ENCODE measurements at regions not wholly inside any gene's neighbourhood (a gene's known extent, or its start where the extent isn't known, plus 50 kb on each side); places are given as distances from the start of the nearest gene placed in this dataset.
"Not testable (repeated sequence)": the region's sequence is repeated elsewhere in the genome, so short reads cannot be mapped to it uniquely, and the experiment has no call there.

DNA sequence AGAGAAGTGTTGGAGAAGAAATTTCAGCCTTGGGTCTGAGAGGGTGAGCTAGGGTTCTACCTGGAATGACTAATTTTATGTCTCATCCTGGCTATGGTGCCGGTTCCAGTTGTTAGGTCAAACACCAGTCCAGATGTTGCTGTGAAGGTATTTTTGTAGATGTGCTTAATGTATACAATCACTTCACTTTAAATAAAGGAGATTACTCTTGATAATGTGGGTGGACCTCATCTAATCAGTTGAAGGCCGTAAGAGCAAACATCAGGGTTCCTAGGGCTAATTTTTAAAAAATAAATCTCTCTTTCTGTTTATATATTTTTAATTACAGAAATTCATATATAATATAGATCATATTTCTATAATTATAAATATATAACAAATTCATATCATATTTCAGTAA lies 90.5 kb upstream of the GDNF start:
- CTCF ChIA-PET = interaction anchor here (0.6 kb wide), 1 partner anchor 335 kb away, joined by 3 read pairs; no protein-coding TSS in a partner anchor
- DNase-seq = no peak
- H3K4me3 Mint-ChIP-seq = no peak overlapping the region
- H3K9me3 Mint-ChIP-seq = no peaks in the 10 kb centered on the region
- no peaks in the 10 kb centered on the region for H3K36me3 Mint-ChIP-seq
- POLR2A ChIA-PET = no interaction called here
- no peak overlapping the region for H3K27ac Mint-ChIP-seq
- no peaks in the 10 kb centered on the region for H3K4me1 Mint-ChIP-seq (ENCODE audit: low read depth)
- intact Hi-C loops (cut with micrococcal nuclease) = no loop called here
- no peaks in the 10 kb centered on the region for H3K27me3 Mint-ChIP-seq

DNA sequence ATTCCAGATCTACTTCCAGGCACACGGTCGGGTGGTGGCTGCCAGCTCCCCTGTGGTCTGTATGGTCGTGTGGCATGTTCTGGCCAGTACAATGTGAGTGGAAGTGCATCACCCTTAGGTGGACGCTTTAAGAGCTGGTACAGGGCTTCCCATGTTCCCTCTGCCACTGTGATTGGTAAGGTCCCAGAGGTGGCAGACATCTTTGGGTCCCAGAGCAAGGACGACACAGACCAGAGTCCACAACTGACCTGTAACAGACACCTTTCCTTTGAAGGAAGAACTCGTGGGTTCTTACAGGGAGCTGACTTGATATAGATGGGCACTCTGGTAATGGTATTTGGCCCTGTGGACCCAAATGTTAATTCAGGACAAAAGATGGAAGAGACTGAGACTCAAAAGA lies 90.0 kb upstream of the GDNF start:
- no peak overlapping the region for H3K27ac Mint-ChIP-seq
- H3K4me3 Mint-ChIP-seq = no peak overlapping the region
- POLR2A ChIA-PET = no interaction called here
- H3K9me3 Mint-ChIP-seq = no peaks in the 10 kb centered on the region
- H3K27me3 Mint-ChIP-seq = no peaks in the 10 kb centered on the region
- H3K4me1 Mint-ChIP-seq (ENCODE audit: low read depth) = no peaks in the 10 kb centered on the region
- intact Hi-C loops (cut with micrococcal nuclease) = no loop called here
- CTCF ChIA-PET = interaction anchor here (0.6 kb wide), 1 partner anchor 336 kb away, joined by 3 read pairs; no protein-coding TSS in a partner anchor
- no peak for DNase-seq
- H3K36me3 Mint-ChIP-seq = no peaks in the 10 kb centered on the region

DNA sequence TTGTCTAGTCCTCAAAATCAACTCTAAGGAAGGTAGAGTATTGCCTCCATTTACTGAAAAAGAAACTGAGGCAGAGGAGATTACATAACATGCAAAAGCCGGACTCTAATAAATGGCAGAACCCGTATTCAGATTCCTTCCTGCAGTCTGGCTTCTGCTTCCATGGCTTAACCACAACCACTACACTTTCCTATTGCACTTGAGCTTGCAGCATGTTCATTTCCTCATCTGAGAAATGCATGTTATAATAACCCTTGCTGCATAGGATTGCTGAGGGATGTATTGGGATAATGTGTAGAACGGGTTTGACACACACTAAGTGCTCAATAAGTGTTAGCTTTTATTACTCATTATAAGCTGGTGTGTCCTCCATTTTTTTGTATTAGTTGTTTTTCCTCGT lies 87.9 kb upstream of the GDNF start:
- H3K9me3 Mint-ChIP-seq; H3K4me3 Mint-ChIP-seq; DNase-seq; POLR2A ChIA-PET; H3K4me1 Mint-ChIP-seq (ENCODE audit: low read depth); H3K27me3 Mint-ChIP-seq; intact Hi-C loops (cut with micrococcal nuclease); H3K27ac Mint-ChIP-seq; H3K36me3 Mint-ChIP-seq; CTCF ChIA-PET: not testable (repeated sequence)

DNA sequence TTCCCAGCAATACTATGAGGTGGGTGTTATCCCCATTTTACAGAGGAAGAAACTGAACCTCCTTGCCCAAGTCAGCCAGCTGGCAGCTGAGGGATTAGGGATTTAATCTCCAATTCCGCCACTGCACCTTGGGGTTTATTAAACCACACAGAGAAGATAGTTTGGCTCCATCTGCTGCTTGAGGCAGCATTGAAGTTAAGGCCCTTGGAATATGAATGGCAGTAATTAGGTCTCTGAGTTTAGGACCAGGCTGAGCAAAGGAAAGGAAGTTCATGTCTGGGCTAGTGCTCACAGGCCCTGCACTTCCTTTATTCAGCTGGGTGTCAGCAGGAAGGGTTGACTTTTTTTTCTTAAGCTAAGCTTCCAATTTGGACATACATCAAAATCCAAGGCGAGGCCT lies 86.9 kb upstream of the GDNF start:
- no peaks in the 10 kb centered on the region for H3K36me3 Mint-ChIP-seq
- ChIA-PET CTCF (no interaction called here), POLR2A (no interaction called here)
- no peak for DNase-seq
- no peak overlapping the region for H3K27ac Mint-ChIP-seq
- peaks cover 2% of the 10 kb centered on the region for H3K27me3 Mint-ChIP-seq
- no peak overlapping the region for H3K4me3 Mint-ChIP-seq
- no peaks in the 10 kb centered on the region for H3K9me3 Mint-ChIP-seq
- no peaks in the 10 kb centered on the region for H3K4me1 Mint-ChIP-seq (ENCODE audit: low read depth)
- intact Hi-C loops (cut with micrococcal nuclease) = no loop called here

DNA sequence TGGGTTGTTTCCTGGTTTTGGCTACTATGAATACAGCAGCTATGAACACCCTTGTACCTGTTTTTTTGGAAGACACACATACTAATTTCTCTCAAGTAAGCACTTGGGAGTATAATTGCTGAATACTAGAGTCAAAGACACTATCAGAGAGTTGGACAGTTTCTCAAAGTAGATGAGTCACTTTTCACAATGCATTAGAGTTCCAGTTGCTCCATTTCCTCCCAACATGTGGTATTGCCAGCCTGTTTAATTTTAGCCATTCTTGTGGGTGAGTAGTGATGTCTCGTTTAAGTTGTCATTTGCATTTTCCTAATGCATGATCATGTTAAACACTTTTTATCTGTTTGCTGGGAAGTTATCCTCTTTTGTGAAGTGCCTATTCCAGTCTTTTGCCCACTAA lies 81.6 kb upstream of the GDNF start:
- no peak overlapping the region for H3K4me3 Mint-ChIP-seq
- intact Hi-C loops (cut with micrococcal nuclease) = no loop called here
- CTCF ChIA-PET = no interaction called here
- no peak overlapping the region for H3K27ac Mint-ChIP-seq
- peaks cover 5% of the 10 kb centered on the region for H3K27me3 Mint-ChIP-seq
- no peaks in the 10 kb centered on the region for H3K9me3 Mint-ChIP-seq
- POLR2A ChIA-PET = no interaction called here
- no peaks in the 10 kb centered on the region for H3K4me1 Mint-ChIP-seq (ENCODE audit: low read depth)
- no peak for DNase-seq
- H3K36me3 Mint-ChIP-seq = no peaks in the 10 kb centered on the region

DNA sequence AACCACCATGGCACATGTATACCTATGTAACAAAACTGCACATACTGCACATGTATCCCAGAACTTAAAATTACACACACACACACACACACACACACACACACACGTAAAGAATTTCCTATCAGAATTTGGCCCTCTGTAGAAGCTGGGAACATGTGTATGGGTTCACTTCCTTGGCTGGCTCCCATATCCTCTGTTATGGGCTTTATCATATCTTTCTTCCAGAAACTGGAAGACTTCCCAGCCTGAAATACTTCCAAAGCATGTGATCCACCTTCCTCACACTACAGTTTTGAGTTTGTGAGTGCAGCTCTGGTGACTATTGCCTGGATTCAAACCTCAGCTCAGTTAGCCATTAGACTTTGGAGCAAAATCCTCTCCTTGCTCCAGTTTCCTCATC lies 78.6 kb upstream of the GDNF start:
- peaks cover 5% of the 10 kb centered on the region for H3K27me3 Mint-ChIP-seq
- H3K36me3 Mint-ChIP-seq = no peaks in the 10 kb centered on the region
- DNase-seq = no peak
- H3K4me1 Mint-ChIP-seq (ENCODE audit: low read depth) = no peaks in the 10 kb centered on the region
- ChIA-PET CTCF (no interaction called here), POLR2A (no interaction called here)
- no peak overlapping the region for H3K27ac Mint-ChIP-seq
- H3K4me3 Mint-ChIP-seq = no peak overlapping the region
- H3K9me3 Mint-ChIP-seq = no peaks in the 10 kb centered on the region
- intact Hi-C loops (cut with micrococcal nuclease) = no loop called here

DNA sequence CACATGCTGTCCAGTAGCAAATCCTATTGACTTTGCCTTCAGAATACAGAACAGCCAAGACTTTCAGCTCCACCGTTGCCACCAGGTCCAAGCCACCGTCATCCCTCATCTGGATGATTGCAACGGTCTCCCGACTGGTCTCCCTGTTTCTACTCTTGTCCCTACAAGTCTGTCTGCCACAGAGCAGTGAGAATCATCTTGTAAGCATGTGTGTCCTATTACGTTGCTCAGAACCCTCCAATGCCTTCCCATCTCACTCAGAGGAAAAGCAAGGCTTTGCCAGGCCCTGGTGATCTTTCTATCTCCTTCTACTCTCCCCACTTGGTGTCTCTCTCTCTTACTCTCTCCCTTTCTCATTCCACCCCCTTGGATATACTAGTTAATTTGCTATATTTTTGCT lies 76.7 kb upstream of the GDNF start:
- H3K4me3 Mint-ChIP-seq = no peak overlapping the region
- no peaks in the 10 kb centered on the region for H3K36me3 Mint-ChIP-seq
- ChIA-PET CTCF (no interaction called here), POLR2A (no interaction called here)
- H3K4me1 Mint-ChIP-seq (ENCODE audit: low read depth) = no peaks in the 10 kb centered on the region
- peaks cover 5% of the 10 kb centered on the region for H3K27me3 Mint-ChIP-seq
- H3K9me3 Mint-ChIP-seq = no peaks in the 10 kb centered on the region
- H3K27ac Mint-ChIP-seq = no peak overlapping the region
- DNase-seq = no peak
- intact Hi-C loops (cut with micrococcal nuclease) = no loop called here

DNA sequence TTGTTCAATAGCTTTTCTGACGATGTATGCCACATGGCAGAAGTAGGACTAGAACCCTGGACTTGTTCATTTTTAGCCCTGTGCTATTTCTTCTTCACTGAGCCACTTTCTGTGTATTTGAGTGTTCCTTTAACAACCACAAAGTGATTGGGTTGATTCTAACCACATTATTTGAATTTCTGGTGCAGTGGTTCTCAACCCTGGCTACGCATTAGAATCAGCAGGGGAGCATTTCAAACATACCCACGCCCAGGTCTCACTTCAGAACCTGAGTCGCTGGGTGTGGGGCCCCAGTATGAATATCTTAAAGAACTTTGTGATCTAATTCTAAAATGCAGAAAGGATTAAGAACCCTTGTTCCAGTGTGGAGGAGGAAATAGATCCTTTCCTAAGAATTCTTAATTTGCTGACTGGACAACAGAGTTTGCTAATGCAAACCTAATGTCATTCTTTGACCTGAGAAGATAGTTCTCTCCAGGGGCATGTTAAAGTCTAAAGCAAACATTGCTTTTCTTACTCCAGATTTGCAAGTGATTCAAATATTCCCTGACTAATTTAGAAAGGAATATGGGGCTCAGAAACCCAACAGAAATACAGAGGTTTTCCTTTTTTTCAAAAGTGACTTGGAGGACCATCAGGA lies 75.4 kb upstream of the GDNF start:
- H3K4me3 Mint-ChIP-seq = no peak overlapping the region
- ChIA-PET CTCF (interaction anchor here (0.6 kb wide), 1 partner anchor 16 kb away, joined by 3 read pairs; no protein-coding TSS in a partner anchor), POLR2A (no interaction called here)
- no peaks in the 10 kb centered on the region for H3K4me1 Mint-ChIP-seq (ENCODE audit: low read depth)
- H3K36me3 Mint-ChIP-seq = no peaks in the 10 kb centered on the region
- H3K27ac Mint-ChIP-seq = no peak overlapping the region
- H3K27me3 Mint-ChIP-seq = peaks cover 10% of the 10 kb centered on the region
- no peak for DNase-seq
- no peaks in the 10 kb centered on the region for H3K9me3 Mint-ChIP-seq
- intact Hi-C loops (cut with micrococcal nuclease) = no loop called here

DNA sequence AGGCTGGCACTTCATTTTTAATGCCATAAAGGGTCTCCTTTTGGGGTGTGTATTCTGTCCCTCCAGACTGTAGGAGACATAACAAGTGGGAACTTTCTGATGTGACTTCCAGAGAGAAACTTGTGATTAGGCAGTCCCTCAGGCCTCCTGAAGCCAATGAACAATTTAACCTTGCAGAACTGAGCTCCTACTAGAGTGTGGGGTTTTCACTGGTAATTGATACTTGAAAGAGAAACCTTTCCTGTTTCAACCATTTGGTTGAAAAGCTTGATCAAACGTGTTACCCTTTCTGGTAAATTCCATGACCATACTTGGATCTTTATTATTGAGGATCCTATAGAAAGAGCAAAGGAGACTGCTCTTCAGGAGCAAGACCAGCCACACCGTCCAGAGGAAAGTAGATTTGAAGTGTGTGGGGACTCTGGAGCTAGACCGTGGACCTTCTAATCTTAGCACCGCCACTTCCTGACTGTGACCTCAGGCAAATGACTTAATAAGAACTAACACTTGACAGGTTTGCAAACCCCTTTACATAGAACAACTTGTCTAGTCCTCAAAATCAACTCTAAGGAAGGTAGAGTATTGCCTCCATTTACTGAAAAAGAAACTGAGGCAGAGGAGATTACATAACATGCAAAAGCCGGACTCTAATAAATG lies 69.9 kb upstream of the GDNF start:
- DNase-seq; H3K4me3 Mint-ChIP-seq; CTCF ChIA-PET; intact Hi-C loops (cut with micrococcal nuclease); H3K27me3 Mint-ChIP-seq; H3K36me3 Mint-ChIP-seq; H3K27ac Mint-ChIP-seq; H3K4me1 Mint-ChIP-seq (ENCODE audit: low read depth); POLR2A ChIA-PET; H3K9me3 Mint-ChIP-seq: not testable (repeated sequence)

DNA sequence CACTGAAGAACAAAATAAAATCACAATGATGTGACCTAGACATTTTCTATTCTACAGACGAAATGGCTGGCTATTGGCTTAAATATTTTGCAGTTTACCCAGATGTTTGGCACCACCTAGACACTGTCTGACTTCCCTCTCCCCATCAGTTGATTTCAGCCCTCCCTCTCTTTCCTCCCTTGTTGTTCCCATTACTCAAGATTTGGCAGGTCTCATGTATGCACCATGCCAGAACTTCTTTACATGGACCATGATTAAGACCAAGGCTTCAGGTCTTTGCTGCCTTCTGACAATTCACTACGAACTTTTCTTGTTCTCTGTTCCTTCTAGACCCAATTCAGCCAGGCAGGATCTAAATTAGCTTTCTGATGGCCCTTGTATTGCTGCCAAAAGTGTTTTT lies 66.6 kb upstream of the GDNF start:
- H3K4me3 Mint-ChIP-seq = no peak overlapping the region
- DNase-seq = no peak
- no peaks in the 10 kb centered on the region for H3K4me1 Mint-ChIP-seq (ENCODE audit: low read depth)
- H3K9me3 Mint-ChIP-seq = peaks cover 2% of the 10 kb centered on the region
- intact Hi-C loops (cut with micrococcal nuclease) = no loop called here
- peaks cover 8% of the 10 kb centered on the region for H3K27me3 Mint-ChIP-seq
- no peak overlapping the region for H3K27ac Mint-ChIP-seq
- ChIA-PET POLR2A (no interaction called here), CTCF (no interaction called here)
- no peaks in the 10 kb centered on the region for H3K36me3 Mint-ChIP-seq

DNA sequence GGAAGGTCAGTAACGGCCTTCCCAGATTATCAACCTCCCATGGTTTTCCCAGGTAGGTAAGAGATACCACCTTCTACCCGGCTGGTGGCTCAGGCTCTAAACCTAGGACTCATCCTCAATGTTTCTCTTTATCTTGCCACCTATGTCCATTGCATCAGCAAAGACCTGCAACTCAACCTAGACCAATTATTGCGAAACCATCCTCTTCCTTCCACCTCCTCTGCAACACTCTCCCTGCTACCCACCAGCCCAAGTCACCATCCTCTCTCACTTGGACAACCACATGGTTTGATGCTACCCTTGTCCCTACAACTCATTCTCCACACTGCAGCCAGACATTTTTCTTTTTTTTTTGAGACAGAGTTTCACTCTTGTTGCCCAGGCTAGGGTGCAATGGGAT lies 65.4 kb upstream of the GDNF start:
- Mint-ChIP-seq H3K4me1 (ENCODE audit: low read depth) (no peaks in the 10 kb centered on the region), H3K36me3 (no peaks in the 10 kb centered on the region), H3K4me3 (no peak overlapping the region), H3K27me3 (peaks cover 4% of the 10 kb centered on the region), H3K9me3 (peaks cover 2% of the 10 kb centered on the region), H3K27ac (no peak overlapping the region)
- DNase-seq = no peak
- CTCF ChIA-PET = no interaction called here
- POLR2A ChIA-PET = no interaction called here
- intact Hi-C loops (cut with micrococcal nuclease) = no loop called here

DNA sequence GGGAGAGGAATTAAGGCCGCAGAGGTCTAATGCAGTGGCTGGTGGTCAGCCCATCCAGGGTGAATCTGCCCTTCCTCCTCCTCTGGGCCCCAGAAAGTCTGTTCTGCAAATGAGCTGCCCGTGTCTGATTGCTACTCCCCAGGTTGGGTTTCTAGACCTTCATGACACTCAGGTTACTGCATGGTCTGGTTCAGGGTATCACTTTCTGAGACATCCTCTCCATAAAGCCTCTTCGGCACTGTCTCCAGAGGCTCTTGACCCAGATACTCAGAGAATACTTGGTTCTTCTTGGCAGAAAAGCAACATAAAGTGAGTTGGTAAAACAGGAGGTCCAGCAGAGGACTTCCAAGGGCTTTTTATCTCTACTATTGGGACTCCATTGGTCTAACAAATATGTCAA lies 62.5 kb upstream of the GDNF start:
- Mint-ChIP-seq H3K9me3 (peaks cover 2% of the 10 kb centered on the region), H3K36me3 (no peaks in the 10 kb centered on the region), H3K4me3 (no peak overlapping the region), H3K27ac (no peak overlapping the region), H3K27me3 (peaks cover 7% of the 10 kb centered on the region), H3K4me1 (ENCODE audit: low read depth) (no peaks in the 10 kb centered on the region)
- no peak for DNase-seq
- ChIA-PET CTCF (no interaction called here), POLR2A (no interaction called here)
- intact Hi-C loops (cut with micrococcal nuclease) = no loop called here

DNA sequence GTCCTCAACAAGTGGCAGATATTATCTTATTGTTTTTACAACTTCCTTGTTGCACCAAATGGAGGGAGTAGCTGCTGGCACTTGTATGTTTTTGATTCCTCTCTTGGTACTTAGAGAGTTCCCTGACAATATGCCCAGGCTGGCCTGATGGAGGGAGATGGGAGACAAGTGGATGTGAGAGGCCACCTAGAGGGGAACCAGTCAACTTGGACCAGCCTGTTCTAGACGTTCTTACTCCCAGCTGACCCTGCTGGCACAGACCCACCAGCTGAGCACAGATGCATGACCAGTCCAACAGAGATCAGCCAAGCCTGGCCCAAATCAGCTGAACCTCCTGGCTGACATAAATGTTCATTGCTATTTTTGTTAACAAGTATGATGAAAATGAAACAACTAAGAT lies 60.9 kb upstream of the GDNF start:
- POLR2A ChIA-PET = no interaction called here
- H3K27ac Mint-ChIP-seq = no peak overlapping the region
- H3K36me3 Mint-ChIP-seq = no peaks in the 10 kb centered on the region
- H3K27me3 Mint-ChIP-seq = peaks cover 7% of the 10 kb centered on the region
- no peak for DNase-seq
- CTCF ChIA-PET = no interaction called here
- H3K4me3 Mint-ChIP-seq = no peak overlapping the region
- H3K4me1 Mint-ChIP-seq (ENCODE audit: low read depth) = no peaks in the 10 kb centered on the region
- peaks cover 2% of the 10 kb centered on the region for H3K9me3 Mint-ChIP-seq
- intact Hi-C loops (cut with micrococcal nuclease) = no loop called here

Data from activated CD4-positive, alpha-beta memory T cell treated with anti-CD3 and anti-CD28 coated beads for 36 hours (primary cell).